ENCODE measurements at regions not wholly inside any gene's neighbourhood (a gene's known extent, or its start where the extent isn't known, plus 50 kb on each side); places are given as distances from the start of the nearest gene placed in this dataset.

DNA sequence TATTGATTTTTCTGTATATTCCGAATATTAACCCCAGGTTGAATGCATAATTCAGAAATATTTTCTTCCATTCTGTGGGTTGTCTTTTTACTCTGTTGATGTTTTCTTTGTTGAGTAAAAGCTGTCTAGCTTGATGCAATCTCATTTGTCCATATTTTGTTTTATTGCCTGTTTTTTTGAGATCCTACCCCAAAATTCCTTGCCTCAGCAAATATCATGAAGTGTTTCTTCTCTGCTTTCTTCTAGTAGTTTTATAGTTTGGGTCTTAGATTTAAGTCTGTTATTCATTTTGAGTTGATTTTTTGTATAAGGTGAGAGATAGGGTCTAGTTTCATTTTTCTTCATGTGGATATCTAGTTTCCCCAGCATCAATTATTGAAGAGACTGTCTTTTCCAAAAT is 467.9 kb upstream of the GCFC2 start:
- TF ChIP-seq POLR2A (IDR thresholded peaks at IDR 0.05) (no peak), EP300 (IDR thresholded peaks at IDR 0.05) (no peak)
- TF ChIP-seq, protein P1, sequence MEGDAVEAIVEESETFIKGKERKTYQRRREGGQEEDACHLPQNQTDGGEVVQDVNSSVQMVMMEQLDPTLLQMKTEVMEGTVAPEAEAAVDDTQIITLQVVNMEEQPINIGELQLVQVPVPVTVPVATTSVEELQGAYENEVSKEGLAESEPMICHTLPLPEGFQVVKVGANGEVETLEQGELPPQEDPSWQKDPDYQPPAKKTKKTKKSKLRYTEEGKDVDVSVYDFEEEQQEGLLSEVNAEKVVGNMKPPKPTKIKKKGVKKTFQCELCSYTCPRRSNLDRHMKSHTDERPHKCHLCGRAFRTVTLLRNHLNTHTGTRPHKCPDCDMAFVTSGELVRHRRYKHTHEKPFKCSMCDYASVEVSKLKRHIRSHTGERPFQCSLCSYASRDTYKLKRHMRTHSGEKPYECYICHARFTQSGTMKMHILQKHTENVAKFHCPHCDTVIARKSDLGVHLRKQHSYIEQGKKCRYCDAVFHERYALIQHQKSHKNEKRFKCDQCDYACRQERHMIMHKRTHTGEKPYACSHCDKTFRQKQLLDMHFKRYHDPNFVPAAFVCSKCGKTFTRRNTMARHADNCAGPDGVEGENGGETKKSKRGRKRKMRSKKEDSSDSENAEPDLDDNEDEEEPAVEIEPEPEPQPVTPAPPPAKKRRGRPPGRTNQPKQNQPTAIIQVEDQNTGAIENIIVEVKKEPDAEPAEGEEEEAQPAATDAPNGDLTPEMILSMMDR (IDR thresholded peaks at IDR 0.05) = no peak
